HG03135 (cell line): ENCODE measurements at regions not wholly inside any gene's neighbourhood (a gene's known extent, or its start where the extent isn't known, plus 50 kb on each side); places are given as distances from the start of the nearest gene placed in this dataset.
A peak's percentile ranks its signal among the peaks of the same experiment; 100 is the strongest.
"Not testable (repeated sequence)": the region's sequence is repeated elsewhere in the genome, so short reads cannot be mapped to it uniquely, and the experiment has no call there.

Source experiments
- ATAC-seq: cut with Tn5 transposase; IDR thresholded peaks from one replicate; pipeline ENCODE4 v1.9.1; 2021; ENCODE audit warnings: mild to moderate bottlenecking, moderate library complexity; ENCODE audit not compliant: unreplicated experiment

DNA sequence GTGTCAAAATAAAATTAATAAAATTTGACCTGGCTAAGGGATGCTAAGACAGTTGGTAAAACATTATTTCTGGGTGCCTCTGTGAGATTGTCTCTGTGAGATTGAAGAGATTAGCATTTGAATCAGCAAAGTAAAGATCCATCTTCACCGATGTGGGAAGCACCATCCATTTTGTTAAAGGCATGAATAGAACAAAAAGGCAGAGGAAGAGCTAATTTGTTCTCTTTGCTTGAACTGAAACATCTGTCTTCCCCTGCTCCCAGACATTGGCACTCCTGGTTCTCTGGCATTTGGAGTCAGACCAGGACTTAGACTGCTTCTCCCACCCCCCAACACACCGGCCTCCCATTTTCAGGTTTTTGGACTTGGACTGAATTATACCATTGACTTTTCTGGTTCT is 603.8 kb upstream of the LINC00305 start:
- no peak for ATAC-seq

DNA sequence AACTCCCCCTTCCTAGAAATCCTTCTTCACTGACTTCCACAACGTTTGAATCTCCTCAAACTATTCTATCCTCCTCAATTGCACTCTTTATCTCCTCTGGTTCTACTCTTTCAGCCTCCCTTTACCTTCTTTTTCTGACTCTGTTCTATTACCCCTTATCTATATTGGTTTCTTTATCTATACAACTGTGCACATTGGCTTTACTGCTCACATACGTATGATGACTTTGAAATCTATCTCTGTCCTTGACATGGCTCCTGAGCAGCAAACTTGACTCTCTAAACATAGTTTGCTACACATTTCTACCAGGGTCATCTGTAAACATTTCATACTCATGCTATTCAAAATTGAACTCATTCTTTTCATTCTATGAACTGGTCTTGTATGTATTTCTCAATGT is 601.0 kb upstream of the LINC00305 start:
- no peak for ATAC-seq

DNA sequence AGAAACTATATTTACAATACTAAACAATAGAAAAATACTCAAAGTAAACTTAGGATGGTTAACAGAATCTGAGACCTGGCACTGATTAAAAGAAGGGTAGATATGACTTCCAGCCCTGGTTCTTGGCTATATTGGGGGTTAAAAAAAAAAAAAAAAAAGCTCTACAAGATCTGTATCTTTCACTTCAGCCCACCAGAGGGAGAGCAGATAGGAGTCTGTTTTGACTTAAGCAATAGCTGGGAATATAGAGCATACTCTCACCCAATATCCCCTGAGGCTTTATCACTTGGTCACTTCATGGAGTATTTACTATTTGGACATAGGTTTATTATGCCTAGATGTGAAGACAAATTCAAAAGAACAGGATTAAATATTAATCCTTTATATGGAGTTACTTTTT is 598.9 kb upstream of the LINC00305 start:
- no peak for ATAC-seq

DNA sequence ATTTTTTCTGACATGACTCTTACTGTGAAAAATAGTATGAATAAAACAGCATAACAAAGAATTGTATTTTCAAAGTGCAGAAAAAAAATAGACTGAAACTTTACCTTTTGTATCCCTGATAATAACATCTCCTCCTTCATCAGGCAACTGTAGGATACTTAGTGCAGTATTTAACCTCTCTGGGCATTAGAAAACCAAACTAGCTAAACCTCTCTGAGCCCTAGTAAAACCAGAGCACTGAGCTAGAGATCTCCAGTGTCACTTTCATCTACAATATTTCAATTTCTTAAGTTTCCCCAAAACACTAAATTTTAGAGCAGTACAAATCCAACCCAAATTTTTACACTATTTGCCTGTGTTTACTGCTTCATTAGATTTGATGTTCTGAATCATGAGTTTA is 594.0 kb upstream of the LINC00305 start:
- no peak for ATAC-seq

DNA sequence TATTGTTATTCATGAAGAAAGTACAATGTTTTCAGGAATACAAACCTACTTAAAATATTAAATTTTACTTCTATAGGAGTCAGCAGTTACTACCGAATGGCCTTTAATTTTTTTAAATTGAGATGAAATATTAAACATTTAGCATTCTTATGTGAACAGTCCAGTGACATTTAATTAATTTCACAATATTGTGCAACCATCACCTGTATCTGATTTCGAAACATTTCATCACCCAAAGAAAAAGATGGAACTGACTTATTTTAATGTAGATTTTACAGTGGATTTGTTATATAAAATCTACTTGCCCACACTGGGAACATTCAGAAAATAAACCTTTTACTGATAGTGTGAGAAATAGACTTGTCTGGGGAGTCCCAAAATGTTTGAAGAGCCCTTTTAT is 585.2 kb upstream of the LINC00305 start:
- no peak for ATAC-seq

DNA sequence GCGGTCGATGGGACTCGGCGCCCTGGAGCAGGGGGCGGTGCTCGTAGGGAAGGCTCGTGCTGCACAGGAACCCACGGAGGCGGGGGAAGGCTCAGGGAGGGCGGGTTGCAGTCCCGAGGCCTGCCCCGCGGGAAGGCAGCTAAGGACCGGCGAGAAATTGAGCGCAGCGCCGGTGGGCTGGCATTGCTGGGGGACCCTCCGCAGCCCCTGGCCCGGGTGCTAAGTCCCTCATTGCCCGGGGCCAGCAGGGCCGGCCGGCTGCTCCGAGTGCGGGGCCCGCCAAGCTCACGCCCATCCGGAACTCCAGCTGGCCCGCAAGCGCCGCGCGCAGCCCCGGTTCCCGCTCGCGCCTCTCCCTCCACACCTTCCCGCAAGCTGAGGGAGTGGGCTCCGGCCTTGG is 576.8 kb upstream of the LINC00305 start:
- not testable (repeated sequence) for ATAC-seq

DNA sequence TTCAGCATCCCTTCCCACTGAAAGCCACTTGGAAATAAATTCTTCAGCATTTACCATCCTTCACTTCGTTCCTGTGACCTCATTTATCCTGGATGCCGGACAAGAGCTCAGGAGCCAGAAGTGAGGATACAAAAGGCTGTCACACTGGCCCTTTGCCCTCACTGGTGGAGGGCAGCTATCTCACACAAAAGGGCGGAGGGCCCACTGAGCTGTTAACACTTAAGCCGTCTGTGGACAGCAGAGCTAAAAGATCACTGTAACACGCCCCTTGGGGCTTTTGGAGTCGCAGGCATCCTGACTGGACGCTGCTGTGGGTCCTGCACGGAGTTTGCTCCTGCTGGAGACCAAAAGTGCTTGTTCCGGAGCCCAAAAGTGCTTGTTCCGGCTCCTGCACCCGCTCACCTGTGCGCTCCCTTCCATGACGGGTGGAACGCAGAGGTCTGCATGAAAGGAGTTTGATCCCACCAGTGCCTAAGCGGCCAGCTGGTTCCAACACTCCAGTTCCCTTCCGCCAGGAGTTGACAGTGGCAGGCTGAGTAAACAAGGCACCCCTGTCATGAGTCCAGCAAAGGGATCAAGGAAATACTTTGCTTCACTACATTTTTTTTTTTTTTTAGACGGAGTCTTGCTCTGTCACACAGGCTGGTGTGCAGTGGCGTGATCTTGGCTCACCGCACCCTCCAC is 572.0 kb upstream of the LINC00305 start:
- ATAC-seq, result no peak

DNA sequence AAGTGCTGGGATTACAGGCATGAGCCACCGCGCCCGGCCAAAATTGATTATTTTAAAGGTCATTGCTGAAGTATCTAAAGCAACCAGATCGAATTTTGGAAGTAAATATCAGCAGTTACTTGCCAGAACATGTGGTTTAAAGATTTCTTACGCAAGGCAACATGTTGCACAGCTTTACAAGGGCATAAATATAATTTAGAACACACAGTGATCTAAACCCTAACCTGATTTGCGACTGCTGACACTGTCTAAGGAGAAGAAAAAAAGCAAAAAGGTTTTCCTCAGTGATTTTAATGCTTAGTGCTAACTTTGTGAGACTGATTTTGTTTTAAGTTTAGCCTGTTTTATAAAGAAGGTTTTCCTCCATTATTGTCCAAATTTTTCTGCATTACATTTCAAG is 569.9 kb upstream of the LINC00305 start:
- no peak for ATAC-seq

DNA sequence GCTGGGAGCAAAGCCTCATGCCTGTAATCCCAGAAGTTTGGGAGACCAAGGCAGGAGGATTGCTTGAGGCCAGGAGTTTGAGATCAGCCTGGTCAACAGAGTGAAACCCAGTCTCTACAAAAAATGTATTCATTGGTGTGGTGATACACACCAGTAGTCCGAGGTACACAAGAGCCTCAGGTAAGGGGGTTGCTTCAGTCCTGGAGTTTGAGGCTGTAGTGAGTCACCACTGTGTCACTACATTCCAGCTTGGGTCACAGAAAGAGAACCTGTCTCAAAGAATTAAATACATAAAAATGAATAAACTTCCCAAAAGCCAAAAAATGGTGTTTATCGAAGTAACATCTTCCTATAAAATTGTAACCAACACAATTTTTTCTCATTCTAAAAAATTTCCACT is 568.1 kb upstream of the LINC00305 start:
- no peak for ATAC-seq

DNA sequence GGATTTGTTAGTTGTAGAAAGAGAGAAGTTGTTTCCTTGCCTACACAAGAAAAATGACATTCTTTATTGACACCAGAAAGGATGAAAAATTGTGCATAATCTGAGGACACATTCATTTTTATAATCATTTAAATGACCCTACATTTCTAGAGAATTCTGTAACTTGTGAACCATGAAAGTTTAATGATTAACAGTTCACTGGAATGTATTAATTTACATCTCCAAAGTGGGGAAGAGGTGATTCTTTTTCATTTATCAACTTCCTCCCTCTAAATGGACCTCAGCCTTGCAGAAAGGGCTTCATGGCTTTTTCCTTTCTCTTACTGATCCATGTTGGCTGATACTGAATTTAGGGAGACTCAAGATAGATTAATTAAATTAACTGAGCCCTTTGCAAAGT is 565.2 kb upstream of the LINC00305 start:
- no peak for ATAC-seq

DNA sequence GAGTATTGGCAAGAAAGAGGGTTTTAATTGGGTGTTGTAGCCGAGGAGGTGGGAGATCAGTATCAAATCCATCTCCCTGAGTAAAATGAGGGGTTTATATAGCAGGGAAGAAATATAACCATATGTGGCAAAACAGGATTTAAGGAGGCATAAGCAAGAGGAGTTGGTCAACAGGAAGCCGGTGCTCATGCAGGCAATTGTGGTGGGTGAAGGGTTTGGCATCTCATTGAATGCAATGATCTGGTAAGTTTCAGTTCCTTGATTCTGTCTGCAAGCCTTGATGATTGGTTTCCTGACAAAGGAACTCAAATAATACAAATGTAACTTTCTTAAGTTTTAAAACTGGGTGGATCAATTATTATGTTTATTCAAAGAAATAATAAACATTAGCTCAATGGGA is 564.4 kb upstream of the LINC00305 start:
- ATAC-seq, result peak; percentile 95

DNA sequence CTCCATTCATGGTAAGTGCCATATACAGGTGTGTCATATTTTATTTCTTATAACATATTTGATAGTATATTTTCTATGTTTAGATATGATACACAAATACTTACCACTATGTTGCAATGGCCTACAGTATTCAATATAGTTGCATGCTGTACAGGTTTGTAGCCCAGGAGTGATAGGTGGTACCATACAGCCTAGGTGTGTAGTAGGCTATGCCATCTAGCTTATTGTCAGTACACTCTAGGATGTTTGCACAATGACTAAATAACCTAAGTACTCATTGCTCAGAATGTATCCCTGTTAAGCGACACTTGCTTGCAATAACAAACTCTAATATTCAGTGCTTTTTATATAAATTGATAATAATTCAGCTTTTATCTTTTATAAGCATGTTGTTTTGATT is 563.1 kb upstream of the LINC00305 start:
- no peak for ATAC-seq

DNA sequence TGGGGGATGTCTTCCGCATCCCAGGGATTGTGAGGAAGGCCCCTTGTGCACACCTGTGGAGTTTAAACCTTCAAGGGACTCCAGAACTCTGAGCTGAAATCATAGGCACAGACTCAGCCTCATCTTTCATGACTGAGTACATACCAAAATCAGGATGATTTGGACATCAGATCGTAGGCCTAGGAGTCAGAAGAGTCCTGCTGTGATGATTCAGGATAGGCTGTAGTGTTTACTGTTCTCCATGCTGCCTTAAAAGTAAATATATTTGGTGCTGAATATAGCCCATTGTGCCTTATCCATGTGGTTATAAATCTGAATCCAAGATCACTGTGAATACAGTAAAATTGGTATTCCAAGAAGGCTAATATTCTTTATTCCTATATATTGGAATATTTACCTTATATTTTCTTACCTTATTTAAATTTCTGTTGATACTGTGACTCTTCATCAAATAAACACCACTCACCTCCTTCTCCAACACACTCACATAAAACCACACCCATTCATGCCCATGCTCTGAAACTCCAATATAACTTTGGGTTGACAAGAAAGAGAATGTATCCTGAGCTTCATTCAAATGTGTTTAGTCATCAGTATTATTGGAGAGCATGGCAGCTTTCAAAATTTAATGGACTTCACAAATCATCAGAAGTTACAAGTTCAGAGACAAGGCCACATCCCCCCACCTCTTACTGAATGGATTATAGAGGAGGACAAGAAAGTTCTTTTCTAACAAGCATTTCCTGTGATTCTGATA is 561.4 kb upstream of the LINC00305 start:
- no peak for ATAC-seq

DNA sequence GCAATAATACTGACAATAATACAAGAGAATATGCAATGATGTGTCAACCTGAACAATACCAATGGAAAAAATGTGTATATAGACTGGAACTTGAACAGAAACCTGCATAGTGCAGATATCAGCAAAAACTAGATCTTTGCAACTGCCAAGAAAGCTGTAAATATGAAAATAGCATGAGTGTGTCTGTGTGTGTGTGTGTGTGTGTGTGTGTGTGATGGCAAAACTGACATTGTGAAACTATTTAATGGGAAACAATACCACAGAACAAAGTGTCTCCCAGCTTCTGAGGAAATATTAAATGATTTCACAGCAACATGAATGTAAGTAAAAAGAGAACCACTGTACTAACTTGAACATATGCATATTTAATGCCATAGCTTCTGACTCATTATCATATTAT is 558.2 kb upstream of the LINC00305 start:
- no peak for ATAC-seq

DNA sequence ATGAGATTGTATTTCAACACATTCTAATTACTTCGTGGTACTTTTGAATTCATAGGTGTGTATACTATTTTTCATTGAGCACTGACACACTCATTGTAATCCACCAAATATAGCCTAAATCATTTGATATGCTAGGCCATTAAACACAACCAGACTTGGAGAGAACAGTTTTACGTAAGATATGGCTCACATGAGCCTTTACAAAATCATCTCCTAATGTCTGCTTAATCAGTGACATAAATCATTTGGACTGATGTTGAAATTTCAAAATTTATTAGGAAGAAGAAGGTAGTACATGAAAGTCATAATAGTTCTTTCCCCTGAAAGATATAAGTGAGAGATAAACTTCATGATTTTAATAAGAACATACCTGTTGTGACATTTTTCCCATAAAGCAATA is 550.2 kb upstream of the LINC00305 start:
- ATAC-seq, result no peak

DNA sequence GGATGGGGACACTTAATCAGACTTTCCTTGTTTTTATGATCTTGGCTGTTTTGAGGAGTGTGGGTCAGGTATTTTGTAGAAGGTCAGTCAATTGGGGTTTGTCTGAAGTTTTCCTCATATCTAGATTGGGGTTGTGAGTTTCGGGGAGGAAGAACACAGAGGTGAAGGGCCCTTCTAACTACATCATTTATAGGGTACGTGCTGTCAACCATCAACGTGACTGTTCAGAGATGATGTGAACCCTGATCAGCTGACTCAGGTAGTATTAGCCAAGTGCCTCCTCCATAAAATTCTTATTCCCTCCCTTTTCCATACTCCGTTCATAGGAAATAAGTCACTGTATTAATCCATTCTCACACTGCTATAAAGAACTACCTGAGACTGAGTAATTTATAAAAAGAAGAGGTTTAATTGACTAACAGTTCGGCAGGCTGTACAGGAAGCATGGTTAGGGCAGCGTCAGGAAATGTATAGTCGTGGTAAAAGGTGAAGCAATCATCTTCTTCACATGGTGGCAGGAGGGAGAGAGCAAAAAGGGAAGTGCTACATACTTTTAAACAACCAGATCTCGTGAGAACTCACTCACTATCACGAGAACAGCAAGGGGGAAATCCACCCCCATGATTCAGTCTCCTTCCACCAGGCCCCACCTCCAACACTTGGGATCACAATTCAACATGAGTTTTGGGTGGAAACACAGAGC is 547.1 kb upstream of the LINC00305 start:
- ATAC-seq, result no peak

DNA sequence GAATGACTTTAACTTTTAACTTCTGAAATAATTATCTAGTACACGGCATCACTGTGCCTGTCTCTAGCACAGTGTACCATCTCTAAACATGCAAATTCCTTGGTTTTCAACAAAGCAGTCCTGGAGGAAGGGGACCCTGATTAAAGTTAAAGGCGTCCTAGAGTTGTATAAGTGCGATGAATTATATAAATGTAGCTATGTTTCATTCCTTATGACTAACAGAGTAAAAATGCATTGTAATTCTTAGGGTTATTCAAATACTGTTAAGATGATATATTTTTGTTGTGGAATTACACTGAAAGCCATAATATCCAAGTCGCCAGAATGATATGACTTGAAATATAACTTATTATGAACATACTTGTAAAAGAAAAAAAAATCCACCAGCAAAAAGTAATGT is 544.9 kb upstream of the LINC00305 start:
- no peak for ATAC-seq

DNA sequence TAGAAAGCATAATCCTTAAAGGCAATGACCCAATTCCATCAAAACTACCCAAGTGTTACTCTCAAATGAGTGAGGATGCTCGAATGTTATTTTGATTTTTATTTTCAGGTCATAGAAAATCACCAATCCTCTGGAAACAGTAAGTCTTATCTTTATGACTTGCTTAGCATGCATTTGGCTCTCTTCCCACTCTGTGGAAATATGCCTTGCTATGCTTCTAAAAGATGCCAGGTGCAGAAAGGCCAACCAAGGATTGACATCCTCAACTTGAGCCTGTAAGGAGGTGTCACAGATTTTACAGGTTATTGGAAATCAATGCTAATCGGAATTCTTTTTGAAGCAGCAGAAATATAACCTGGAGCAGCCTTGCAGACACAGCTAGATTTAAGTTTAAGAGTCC is 543.9 kb upstream of the LINC00305 start:
- no peak for ATAC-seq

DNA sequence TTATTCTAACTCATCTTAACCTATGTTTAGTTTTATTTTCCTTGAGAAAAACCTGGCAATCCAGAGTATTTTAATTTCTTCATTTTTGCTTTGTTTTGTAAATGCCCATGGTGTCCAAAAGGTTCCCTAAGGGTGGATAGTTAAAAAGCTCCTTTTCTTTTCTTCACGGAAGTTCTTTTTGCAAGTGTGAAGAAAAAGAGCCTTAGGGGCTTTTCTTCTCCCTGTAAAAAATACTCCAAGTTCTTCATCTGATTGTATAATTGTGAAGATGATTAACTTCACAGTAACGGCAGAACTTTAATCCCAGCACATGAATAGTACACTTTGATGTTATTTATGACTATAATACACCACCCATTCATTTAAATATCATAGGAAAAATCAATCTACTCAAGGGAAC is 530.2 kb upstream of the LINC00305 start:
- no peak for ATAC-seq

DNA sequence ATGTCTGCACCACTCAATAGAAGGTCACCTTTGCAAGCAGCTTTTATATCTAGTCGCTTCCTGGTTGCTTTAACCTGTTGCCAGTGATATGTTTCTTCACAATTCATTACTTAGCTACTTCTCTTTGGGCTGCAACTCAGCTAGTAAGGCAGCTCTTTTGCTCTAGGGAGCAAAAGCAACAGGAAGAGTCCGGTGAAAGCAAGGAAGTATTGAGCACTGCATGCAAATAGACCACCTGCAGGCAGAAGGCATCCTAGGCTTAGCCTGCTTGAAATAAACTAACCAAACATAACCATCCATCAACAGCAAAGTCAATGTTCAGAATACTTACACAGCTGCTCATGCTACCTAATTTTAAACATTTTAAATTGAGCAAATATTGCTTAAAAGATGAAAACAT is 529.2 kb upstream of the LINC00305 start:
- ATAC-seq, result no peak

DNA sequence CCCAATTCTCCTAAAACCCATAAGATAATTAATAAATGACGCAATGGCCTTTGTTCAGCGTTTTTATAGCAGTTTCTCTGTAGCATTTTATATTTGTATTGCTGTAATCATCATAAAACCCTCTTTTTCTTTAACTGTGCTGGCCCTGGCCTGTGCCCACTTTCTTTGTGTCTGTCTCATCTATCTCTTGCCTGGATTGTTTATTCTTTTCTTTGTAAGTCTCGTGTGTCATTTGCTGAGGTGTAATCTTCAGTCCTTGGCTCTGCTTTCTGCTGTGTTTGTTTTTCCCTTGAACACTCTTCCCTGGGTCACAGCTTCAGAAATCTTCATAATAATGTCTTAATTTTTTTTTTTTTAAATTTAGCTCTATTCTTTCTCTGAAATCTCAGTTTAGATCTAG is 525.8 kb upstream of the LINC00305 start:
- no peak for ATAC-seq

DNA sequence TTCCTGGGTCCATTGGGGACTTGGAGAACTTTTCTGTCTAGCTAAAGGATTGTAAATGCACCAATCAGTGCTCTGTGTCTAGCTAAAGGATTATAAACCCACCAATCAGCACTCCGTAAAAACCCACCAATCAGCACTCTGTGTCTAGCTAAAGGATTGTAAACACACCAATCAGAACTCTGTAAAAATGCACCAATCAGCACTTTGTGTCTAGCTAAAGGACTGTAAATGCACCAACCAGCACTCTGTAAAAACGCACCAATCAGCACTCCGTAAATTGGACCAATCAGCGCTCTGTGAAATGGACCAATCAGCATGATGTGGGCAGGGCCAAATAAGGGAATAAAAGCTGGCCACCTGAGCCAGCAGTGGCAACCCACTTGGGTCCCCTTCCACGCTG is 522.4 kb upstream of the LINC00305 start:
- ATAC-seq, result not testable (repeated sequence)
